ENCODE measurements at regions not wholly inside any gene's neighbourhood (a gene's known extent, or its start where the extent isn't known, plus 50 kb on each side); places are given as distances from the start of the nearest gene placed in this dataset.

- no peak for TF ChIP-seq POLR2A (IDR thresholded peaks at IDR 0.05)
- no peak for TF ChIP-seq CTCF (IDR thresholded peaks at IDR 0.05)
Observed at GRCh38 chr2:239726631-239727181, 298.4 kb downstream of the NDUFA10 start.
